ENCODE measurements at regions not wholly inside any gene's neighbourhood (a gene's known extent, or its start where the extent isn't known, plus 50 kb on each side); places are given as distances from the start of the nearest gene placed in this dataset.

- TF ChIP-seq POLR2A (IDR thresholded peaks at IDR 0.05) (no peak), CTCF (IDR thresholded peaks at IDR 0.05) (no peak)
Observed at GRCh38 chr10:78147202-78147601, 113.5 kb downstream of the RPS24 start.

Measured in right lobe of liver (tissue), 4 donors.